Ureter (tissue), 1 donor: ENCODE measurements at regions not wholly inside any gene's neighbourhood (a gene's known extent, or its start where the extent isn't known, plus 50 kb on each side); places are given as distances from the start of the nearest gene placed in this dataset.

Experiments
- DNase-seq: peaks from one replicate; pipeline ENCODE4 v3.0.0-alpha.2; 2020; ENCODE audit warnings: low spot score
- donor health status: DM: yes; HTN: yes; CAD: no.

- DNase-seq: no peak
These were observed 180.8 kb downstream of the HS3ST3B1 start for GRCh38 chr17:14481664-14482063.

GRCh38 chr17:14474591-14474990 lies 173.7 kb downstream of the HS3ST3B1 start:
- no peak for DNase-seq

GRCh38 chr17:14471052-14471451 lies 170.2 kb downstream of the HS3ST3B1 start:
- no peak for DNase-seq

- DNase-seq: no peak
These were observed 169.5 kb downstream of the HS3ST3B1 start for GRCh38 chr17:14470417-14470816.

DNA sequence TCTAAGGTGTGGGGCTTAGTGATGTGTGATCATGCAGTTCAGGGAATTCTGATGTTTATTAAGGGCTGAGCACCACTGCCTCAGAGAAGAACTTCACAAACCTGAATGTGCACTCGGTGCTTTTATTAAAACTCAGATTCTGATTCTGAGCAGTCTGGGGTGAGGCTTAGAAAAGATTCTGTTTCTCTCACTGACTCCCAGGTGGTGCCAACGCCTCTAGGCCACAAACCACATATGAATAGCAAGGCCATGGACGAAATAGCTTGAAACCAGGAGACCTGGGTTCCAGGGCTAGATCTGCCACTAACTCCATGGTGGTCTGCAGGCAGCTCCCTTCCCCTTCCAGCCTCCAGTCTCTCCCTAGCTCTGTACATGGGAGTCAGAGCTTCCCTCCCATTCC lies 169.1 kb downstream of the HS3ST3B1 start:
- DNase-seq: no peak

DNA sequence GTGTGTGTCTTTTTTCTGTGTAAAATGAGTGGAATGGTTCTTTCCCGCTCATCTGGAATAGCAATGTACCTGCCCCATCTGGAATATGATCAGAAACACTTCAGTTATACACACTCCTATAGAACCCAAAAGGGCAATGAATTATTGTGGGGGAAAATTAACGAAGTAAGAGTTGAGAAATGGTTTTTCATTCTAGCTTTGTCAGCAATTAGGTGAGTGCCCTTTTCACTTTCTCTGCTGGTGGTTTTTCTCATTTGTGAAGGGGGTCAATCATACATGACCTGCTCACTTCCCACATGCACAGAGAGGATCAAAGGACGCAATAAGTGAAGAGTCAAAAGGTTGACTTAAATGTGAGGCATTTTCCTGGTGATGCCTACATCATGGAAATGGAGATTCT lies 168.0 kb downstream of the HS3ST3B1 start:
- no peak for DNase-seq

DNA sequence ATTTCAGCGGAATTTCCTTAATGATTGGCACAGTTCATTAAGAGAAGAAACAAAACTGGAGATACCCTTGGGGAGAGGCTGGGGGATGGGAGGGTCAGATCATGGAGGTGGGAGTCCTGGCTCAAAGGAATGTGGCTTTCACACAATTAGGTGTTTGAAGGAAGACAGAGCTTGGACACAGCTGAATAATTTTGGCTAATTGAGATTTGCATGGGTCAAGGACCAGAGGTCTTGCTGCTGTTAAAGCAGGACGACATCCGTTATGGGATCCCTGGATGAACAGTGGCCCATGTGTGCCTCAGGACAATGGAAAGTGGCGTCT lies 160.3 kb downstream of the HS3ST3B1 start:
- no peak for DNase-seq

GRCh38 chr17:14460516-14461226 lies 159.8 kb downstream of the HS3ST3B1 start:
- DNase-seq: no peak

GRCh38 chr17:14459955-14460354 lies 159.1 kb downstream of the HS3ST3B1 start:
- no peak for DNase-seq

- DNase-seq: no peak
These were observed 157.8 kb downstream of the HS3ST3B1 start for GRCh38 chr17:14458724-14459123.

DNA sequence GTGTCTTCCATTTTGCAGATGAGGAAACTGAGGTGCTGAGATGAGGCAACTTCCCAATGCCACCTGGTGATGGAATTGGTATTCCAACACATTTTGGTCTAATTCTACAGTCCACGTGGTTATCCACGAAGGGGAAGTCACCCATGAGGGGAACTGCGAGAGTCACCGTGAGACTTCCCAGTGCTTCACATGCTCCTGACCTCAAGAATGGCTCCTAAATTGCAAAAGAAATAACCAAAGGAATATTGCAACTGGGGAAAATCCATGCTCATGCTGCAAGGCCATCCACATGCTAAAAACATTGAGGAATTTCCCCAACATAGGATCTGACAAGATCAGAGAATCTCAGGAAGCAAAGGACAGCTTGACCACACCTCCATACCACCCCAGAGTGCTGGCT lies 153.9 kb downstream of the HS3ST3B1 start:
- DNase-seq: no peak

- no peak for DNase-seq
These were observed 152.0 kb downstream of the HS3ST3B1 start for GRCh38 chr17:14452856-14453255.

GRCh38 chr17:14451729-14452191 lies 150.9 kb downstream of the HS3ST3B1 start:
- DNase-seq: no peak

DNA sequence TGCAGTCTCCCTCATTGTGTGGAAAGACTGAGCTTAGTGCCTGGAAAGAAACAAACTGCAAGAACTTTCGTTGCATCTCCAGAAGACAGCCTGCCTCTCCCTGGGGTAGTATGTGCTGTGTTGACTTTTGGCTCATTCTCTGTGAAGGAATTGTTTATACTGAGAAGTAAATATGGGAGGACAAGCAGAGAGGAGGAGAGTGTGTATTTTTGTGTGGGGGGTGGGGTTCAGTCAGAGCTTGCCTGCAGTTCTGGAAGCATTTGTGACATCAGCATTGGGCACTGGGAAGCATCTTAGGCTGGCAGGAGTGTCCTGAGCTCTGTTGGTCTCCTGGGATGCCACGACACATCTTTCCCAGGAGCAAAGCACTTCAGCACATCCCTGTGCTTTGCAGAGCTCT lies 147.9 kb downstream of the HS3ST3B1 start:
- no peak for DNase-seq

- no peak for DNase-seq
These were observed 145.9 kb downstream of the HS3ST3B1 start for GRCh38 chr17:14446825-14447224.

- DNase-seq: no peak
These were observed 144.0 kb downstream of the HS3ST3B1 start for GRCh38 chr17:14444915-14445314.

DNA sequence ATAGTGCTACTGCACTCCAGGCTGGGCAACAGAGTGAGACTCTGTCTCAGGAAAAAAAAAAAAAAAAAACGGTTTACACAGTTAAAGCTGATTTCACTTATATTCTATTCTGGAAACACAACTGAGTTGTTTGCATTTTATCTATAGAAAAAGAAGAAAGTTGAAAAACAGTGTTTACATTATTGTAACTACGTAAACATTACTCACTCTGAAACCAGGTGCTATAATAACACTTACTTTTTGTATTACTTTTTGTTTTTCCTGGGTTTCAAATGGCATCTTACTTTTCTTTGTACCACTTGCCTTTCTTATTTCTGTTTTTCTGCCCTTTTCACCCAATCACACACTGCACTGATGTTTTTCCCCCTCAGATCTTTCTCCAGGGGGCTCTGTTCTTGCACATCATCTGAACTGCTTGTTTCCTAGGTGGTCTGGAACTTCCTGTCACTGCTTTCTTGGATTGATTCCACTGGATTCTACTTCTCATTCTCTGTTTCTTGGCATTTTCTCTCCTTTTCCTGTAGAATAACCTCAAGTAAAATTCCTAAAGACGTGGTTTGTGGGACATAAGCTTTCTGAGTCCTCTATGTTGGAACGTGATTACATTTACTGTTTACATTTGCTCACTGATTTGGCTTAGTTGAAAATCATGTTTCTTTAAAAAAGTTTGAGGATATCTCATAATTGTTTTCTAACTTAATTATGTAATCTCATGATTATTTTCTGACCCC lies 142.1 kb downstream of the HS3ST3B1 start:
- no peak for DNase-seq

GRCh38 chr17:14437176-14437575 lies 136.3 kb downstream of the HS3ST3B1 start:
- DNase-seq: no peak

- no peak for DNase-seq
These were observed 135.4 kb downstream of the HS3ST3B1 start for GRCh38 chr17:14436266-14436665.

DNA sequence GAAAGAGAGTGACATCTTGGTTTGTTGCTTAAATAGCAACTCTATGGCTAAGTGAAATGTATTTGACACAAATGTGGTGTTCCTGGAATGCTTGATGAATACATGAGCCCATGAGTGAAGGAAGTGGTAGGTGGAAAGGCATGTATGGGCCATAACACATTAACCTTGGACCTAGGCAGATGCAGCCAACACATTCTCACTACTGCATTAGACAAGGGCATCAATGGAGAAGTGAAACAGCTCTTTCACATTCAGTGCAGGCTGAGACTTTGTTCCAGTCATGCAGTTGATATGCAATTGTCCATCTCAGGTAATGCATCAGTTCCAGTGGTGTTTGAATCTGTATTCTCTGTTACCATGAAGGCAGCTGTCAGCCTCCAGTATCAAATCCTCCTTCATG lies 133.6 kb downstream of the HS3ST3B1 start:
- no peak for DNase-seq

- no peak for DNase-seq
These were observed 131.2 kb downstream of the HS3ST3B1 start for GRCh38 chr17:14432079-14432478.

DNA sequence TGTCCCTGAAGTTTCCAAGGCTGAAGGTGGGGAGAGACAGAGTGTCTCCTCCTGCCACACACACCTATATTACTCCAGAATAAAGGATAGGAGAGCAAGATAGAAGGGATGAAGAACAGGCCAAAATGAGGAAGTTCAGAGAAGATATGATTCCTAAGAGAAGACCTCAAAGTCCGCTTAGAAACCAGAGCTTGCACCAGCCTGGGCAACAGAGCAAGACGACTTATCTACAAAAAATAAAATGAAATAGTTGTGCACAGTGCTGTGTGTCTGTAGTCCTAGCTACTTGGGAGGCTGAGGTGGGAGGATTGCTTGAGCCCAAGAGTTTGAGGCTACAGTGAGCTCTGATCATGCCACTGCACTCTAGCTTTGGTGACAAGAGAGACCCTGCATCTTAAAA lies 128.2 kb downstream of the HS3ST3B1 start:
- no peak for DNase-seq

GRCh38 chr17:14428648-14429029 lies 127.8 kb downstream of the HS3ST3B1 start:
- DNase-seq: no peak
